ENCODE measurements at regions not wholly inside any gene's neighbourhood (a gene's known extent, or its start where the extent isn't known, plus 50 kb on each side); places are given as distances from the start of the nearest gene placed in this dataset.

DNA sequence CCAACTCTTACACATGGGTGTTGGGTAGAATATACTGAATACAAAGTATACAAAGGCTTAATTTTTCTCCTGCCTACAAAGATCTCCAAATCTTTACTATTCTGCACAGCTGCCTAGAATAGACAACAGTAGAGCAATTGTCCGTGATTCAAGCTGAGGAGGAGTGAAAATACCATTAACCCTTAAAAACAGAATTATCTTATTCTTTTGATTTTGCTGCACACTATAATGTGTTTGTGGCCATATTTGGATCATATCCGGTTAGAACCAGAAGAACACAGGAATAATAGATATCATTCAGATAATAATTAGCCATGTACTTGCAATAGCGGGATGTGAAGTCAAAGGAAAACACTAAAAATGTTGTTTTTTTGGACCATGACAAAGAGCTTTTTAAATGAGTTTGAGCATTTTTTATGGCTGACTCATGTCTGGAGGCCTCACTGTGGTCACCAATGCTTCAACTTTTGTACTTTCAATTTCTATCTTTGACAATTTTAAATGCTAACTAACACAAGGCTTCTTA is 197.6 kb upstream of the FOXD3 start:
- H3K9ac ChIP-seq (ENCODE audit: insufficient read depth in 1 of 2, low read depth in 2 of 2, low read length in 2 of 2): no peak overlapping the region
- H3K4me3 ChIP-seq: no peak overlapping the region
- no peaks in the 10 kb centered on the region for H3K9me3 ChIP-seq (replicated peaks; ENCODE audit: control insufficient read depth, insufficient read depth, low read depth, low read length)
- in situ Hi-C loops (cut with MboI) (no loop called here), intact Hi-C loops (cut with micrococcal nuclease) (no loop called here)
- DNase-seq (ENCODE audit: extremely low read depth in 1 of 4, low spot score in 3 of 4): no peak
- no peak overlapping the region for H3K4me2 ChIP-seq (ENCODE audit: insufficient read depth, low read length)
- H3K79me2 ChIP-seq (ENCODE audit: control insufficient read depth, insufficient read depth, low read length): no peaks in the 10 kb centered on the region
- H2AFZ ChIP-seq (ENCODE audit: low read depth, low read length): no peak overlapping the region
- H4K20me1 ChIP-seq (replicated peaks; ENCODE audit: control insufficient read depth, insufficient read depth, low read length): no peaks in the 10 kb centered on the region; the same call in 1 of the 2 replicates
- no peaks in the 10 kb centered on the region for H3K36me3 ChIP-seq (ENCODE audit: control insufficient read depth, insufficient read depth, low read length)
- BruUV-seq (replicated peaks): no TSS peak
- H3K27me3 ChIP-seq (ENCODE audit: control insufficient read depth in 2 of 2, insufficient read depth in 2 of 2, low read length in 2 of 2): peaks cover 6 to 8% of the 10 kb centered on the region in 2 experiments; a peak in 3 of 5 replicates
- TF ChIP-seq NFE2 (IDR thresholded peaks at IDR 0.05; ENCODE audit: low read depth) (0 out of 2 replicates have a peak, but pooled peaks have one; percentile 33), POLR2A (conservative IDR thresholded peaks at IDR 0.05) (no peak)
- 0% methylated on average over 3 of the region's 3 CpGs for WGBS (ENCODE audit: insufficient coverage, low coverage, missing lambda C conversion rate)
- ChIA-PET POLR2A (no interaction called here), CTCF (ENCODE audit: low intra/inter-chr PET ratio) (no interaction called here)
- no peaks in the 10 kb centered on the region for H3K9me1 ChIP-seq (ENCODE audit: control insufficient read depth, insufficient read depth, low read length)
- H3K27ac ChIP-seq (ENCODE audit: extremely low read depth, low read depth, low read length): no peak overlapping the region
- no peaks in the 10 kb centered on the region; a peak in 2 of 5 replicates for H3K4me1 ChIP-seq (replicated peaks in 1 of 2; ENCODE audit: control insufficient read depth in 2 of 2, insufficient read depth in 2 of 2, low read length in 2 of 2)
- ATAC-seq: no peak
- peak; percentile 11 for FAIRE-seq

DNA sequence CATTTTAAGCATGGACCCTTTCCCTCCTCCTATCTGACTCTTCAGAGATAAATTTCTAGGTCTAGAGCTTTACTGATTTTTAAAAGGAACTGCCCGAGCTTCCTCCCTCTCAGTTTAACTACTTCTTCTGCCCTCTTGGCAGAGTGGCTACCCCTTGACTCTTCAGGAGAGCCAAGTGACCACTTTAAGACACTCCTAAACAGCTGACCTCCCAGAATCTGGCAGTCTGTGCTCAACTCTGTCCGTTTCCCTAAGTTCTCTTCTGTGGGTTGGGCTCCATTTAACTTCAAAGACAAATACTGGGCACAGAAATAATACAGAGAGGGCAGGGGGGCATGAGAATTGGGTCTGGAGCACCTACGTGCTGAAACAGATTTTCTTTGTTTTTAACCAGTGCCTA is 196.3 kb upstream of the FOXD3 start:
- H3K4me2 ChIP-seq (ENCODE audit: insufficient read depth, low read length): no peak overlapping the region
- no peaks in the 10 kb centered on the region; a peak in 2 of 5 replicates for H3K4me1 ChIP-seq (replicated peaks in 1 of 2; ENCODE audit: control insufficient read depth in 2 of 2, insufficient read depth in 2 of 2, low read length in 2 of 2)
- FAIRE-seq: no peak
- in situ Hi-C loops (cut with MboI): no loop called here
- no peaks in the 10 kb centered on the region for H3K9me3 ChIP-seq (replicated peaks; ENCODE audit: control insufficient read depth, insufficient read depth, low read depth, low read length)
- no peak overlapping the region for H2AFZ ChIP-seq (ENCODE audit: low read depth, low read length)
- H3K4me3 ChIP-seq: no peak overlapping the region
- no peak overlapping the region for H3K9ac ChIP-seq (ENCODE audit: insufficient read depth in 1 of 2, low read depth in 2 of 2, low read length in 2 of 2)
- BruUV-seq (replicated peaks): no TSS peak
- CTCF ChIA-PET (ENCODE audit: low intra/inter-chr PET ratio): no interaction called here
- no peaks in the 10 kb centered on the region; the same call in 1 of the 2 replicates for H4K20me1 ChIP-seq (replicated peaks; ENCODE audit: control insufficient read depth, insufficient read depth, low read length)
- H3K36me3 ChIP-seq (ENCODE audit: control insufficient read depth, insufficient read depth, low read length): no peaks in the 10 kb centered on the region
- H3K27me3 ChIP-seq (ENCODE audit: control insufficient read depth in 2 of 2, insufficient read depth in 2 of 2, low read length in 2 of 2): peaks cover 6 to 8% of the 10 kb centered on the region in 2 experiments; a peak in 3 of 5 replicates
- TF ChIP-seq SP1 (CRISPR knock-in tag; IDR thresholded peaks at IDR 0.05) (no peak), TBL1XR1 (IDR thresholded peaks at IDR 0.05; ENCODE audit: low read length in 2 of 2) (no peak), BRF1 (IDR thresholded peaks at IDR 0.05; ENCODE audit: borderline replicate concordance, extremely low read depth, insufficient read length) (no peak), ZNF217 (CRISPR knock-in tag; IDR thresholded peaks at IDR 0.05) (no peak), ZNF121 (CRISPR knock-in tag; conservative IDR thresholded peaks at IDR 0.05) (no peak), ASH1L (IDR thresholded peaks at IDR 0.05; ENCODE audit: borderline replicate concordance, low read depth, partially characterized antibody) (no peak)
- TF ChIP-seq, protein P1, sequence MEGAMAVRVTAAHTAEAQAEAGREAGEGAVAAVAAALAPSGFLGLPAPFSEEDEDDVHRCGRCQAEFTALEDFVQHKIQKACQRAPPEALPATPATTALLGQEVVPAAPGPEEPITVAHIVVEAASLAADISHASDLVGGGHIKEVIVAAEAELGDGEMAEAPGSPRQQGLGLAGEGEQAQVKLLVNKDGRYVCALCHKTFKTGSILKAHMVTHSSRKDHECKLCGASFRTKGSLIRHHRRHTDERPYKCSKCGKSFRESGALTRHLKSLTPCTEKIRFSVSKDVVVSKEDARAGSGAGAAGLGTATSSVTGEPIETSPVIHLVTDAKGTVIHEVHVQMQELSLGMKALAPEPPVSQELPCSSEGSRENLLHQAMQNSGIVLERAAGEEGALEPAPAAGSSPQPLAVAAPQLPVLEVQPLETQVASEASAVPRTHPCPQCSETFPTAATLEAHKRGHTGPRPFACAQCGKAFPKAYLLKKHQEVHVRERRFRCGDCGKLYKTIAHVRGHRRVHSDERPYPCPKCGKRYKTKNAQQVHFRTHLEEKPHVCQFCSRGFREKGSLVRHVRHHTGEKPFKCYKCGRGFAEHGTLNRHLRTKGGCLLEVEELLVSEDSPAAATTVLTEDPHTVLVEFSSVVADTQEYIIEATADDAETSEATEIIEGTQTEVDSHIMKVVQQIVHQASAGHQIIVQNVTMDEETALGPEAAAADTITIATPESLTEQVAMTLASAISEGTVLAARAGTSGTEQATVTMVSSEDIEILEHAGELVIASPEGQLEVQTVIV (CRISPR knock-in tag; IDR thresholded peaks at IDR 0.05; ENCODE audit: borderline replicate concordance): no peak
- no peak for DNase-seq (ENCODE audit: extremely low read depth in 1 of 4, low spot score in 3 of 4)
- ATAC-seq: no peak
- intact Hi-C loops (cut with micrococcal nuclease): no loop called here
- WGBS (ENCODE audit: insufficient coverage, low coverage, missing lambda C conversion rate): 0% methylated on average over 3 of the region's 3 CpGs
- no peaks in the 10 kb centered on the region for H3K79me2 ChIP-seq (ENCODE audit: control insufficient read depth, insufficient read depth, low read length)
- POLR2A ChIA-PET: no interaction called here
- no peaks in the 10 kb centered on the region for H3K9me1 ChIP-seq (ENCODE audit: control insufficient read depth, insufficient read depth, low read length)
- H3K27ac ChIP-seq (ENCODE audit: extremely low read depth, low read depth, low read length): no peak overlapping the region

All from K562 (cell line).